ENCODE measurements at regions not wholly inside any gene's neighbourhood (a gene's known extent, or its start where the extent isn't known, plus 50 kb on each side); places are given as distances from the start of the nearest gene placed in this dataset.

DNA sequence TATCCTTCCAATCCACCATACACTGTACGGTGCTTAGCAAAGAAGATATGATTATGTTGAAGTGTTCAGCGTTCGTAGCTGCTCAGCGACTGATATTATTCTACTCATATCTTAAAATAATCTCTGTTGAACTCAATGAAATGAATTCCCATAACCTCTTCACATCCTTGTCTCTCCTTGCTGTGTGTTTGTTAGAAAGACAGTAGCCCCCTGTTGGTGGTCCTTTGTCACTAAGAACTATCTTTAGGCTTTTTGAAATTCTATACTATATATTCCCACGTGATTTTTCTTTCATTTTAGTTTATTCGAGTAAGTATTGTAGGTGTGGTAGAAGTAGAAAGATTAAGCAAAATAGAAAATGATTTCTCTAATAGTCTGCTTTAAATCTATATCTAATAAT, 762.8 kb upstream of the WWC1 start:
- intact Hi-C loops (cut with DNase I; ENCODE audit: low total_unique reads) = no loop called here

DNA sequence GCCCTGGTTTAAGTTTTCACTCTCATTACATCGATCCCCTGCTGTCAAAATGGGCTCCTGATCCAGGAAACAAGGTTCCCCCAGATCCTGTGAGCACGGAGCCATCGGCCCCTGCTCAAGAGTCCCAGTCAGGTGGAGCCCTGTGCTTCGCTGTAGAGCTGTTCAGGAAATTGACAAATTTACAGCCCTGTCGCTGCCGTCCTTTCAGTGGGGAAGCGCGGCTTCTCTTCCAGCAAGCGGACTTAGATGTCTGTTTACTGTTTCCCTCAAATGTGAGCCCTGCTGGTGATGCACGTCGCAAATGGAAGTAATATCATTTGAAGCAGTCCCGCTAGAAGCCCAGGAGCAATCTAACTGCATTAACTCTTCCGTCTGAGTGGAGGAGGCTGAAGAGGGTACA, 760.9 kb upstream of the WWC1 start:
- TF ChIP-seq, protein P1, sequence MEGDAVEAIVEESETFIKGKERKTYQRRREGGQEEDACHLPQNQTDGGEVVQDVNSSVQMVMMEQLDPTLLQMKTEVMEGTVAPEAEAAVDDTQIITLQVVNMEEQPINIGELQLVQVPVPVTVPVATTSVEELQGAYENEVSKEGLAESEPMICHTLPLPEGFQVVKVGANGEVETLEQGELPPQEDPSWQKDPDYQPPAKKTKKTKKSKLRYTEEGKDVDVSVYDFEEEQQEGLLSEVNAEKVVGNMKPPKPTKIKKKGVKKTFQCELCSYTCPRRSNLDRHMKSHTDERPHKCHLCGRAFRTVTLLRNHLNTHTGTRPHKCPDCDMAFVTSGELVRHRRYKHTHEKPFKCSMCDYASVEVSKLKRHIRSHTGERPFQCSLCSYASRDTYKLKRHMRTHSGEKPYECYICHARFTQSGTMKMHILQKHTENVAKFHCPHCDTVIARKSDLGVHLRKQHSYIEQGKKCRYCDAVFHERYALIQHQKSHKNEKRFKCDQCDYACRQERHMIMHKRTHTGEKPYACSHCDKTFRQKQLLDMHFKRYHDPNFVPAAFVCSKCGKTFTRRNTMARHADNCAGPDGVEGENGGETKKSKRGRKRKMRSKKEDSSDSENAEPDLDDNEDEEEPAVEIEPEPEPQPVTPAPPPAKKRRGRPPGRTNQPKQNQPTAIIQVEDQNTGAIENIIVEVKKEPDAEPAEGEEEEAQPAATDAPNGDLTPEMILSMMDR (IDR thresholded peaks at IDR 0.05 in 8 of 11, conservative IDR thresholded peaks at IDR 0.05 in 3 of 11) = no peak
- TF ChIP-seq POLR2AphosphoS5 (IDR thresholded peaks at IDR 0.05) (no peak), POLR2A (IDR thresholded peaks at IDR 0.05) (no peak)
- Histone ChIP-seq H3K4me1 (no peaks in the 10 kb centered on the region), H3K27me3 (replicated peaks in 1 of 7) (no peaks in the 10 kb centered on the region), H3K9me3 (peaks cover 0 to 3% (median 0%) of the 10 kb centered on the region in 8 donors), H3K27ac (no peak overlapping the region), H3K36me3 (no peaks in the 10 kb centered on the region), H3K4me3 (no peak overlapping the region)
- 34 to 45% (median 41%) methylated on average over 13 of the region's 13 CpGs for WGBS, 5 donors
- intact Hi-C loops (cut with DNase I; ENCODE audit: low total_unique reads) = no loop called here
- no peak for DNase-seq

More for the DNA sequence above, 762.8 kb upstream of the WWC1 start:
- Histone ChIP-seq H3K4me1 (no peaks in the 10 kb centered on the region), H3K4me3 (no peak overlapping the region), H3K9me3 (no peaks in the 10 kb centered on the region), H3K27ac (no peak overlapping the region), H3K27me3 (replicated peaks in 1 of 7) (no peaks in the 10 kb centered on the region), H3K36me3 (no peaks in the 10 kb centered on the region)
- DNase-seq = no peak
- TF ChIP-seq POLR2AphosphoS5 (IDR thresholded peaks at IDR 0.05) = no peak
- TF ChIP-seq POLR2A (IDR thresholded peaks at IDR 0.05) = no peak
- TF ChIP-seq, protein P1 (IDR thresholded peaks at IDR 0.05 in 8 of 11, conservative IDR thresholded peaks at IDR 0.05 in 3 of 11) = no peak
- 75 to 81% (median 79%) methylated on average over 6 of the region's 6 CpGs for WGBS, 5 donors

DNA sequence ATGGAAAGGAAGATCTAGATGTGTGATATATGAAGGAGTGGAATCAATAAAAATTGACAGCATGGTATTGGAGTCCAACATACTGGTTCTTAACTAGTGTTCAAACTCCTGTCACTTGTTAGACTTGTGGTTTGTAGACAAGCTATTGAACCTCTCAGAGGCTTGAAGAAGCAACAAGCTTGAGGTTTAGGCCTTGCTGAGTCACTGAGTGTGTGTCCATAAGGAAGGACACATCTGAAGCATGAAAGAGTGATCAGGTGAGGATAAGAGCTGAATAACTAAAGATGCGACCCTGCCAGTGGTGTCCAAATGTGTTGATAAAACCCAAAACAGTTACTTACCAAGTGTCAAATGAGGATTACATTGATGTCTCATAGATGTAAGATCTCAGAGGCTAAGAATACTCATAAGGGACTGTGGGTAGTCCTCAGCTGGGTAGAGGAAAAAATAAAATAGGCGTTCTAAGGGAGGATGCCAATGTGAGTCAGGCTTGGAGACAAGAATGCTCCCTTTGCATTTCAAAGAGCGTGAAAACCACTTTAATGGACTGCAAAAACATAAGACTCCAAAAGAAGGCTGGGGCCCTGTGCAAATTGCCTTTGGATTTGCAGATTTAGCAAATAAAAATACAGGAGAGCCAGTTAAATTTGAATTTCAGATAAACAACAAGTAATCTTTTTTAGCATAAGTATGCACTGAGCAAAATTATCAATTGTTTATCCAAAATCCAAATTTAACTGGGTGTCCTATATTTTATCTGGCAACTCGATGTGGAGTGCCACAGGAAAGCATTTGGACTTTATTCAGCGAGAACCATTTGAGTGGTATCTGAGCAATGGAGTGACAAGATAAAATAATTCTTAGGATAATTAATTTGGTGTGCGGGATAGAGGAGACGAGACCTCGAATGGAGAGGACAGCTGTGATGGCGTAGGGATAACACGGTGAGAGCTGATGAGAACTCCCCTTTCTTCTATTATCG, 757.3 kb upstream of the WWC1 start:
- H3K9me3 ChIP-seq = peaks cover 0 to 6% (median 0%) of the 10 kb centered on the region in 8 donors
- WGBS, 5 donors = 80 to 86% (median 83%) methylated on average over 11 of the region's 11 CpGs
- intact Hi-C loops (cut with DNase I; ENCODE audit: low total_unique reads) = no loop called here
- no peak for DNase-seq
- H3K27ac ChIP-seq = no peak overlapping the region
- no peak for TF ChIP-seq POLR2AphosphoS5 (IDR thresholded peaks at IDR 0.05)
- TF ChIP-seq POLR2A (IDR thresholded peaks at IDR 0.05) = no peak
- TF ChIP-seq, protein P1 (IDR thresholded peaks at IDR 0.05 in 8 of 11, conservative IDR thresholded peaks at IDR 0.05 in 3 of 11) = no peak
- no peaks in the 10 kb centered on the region for H3K36me3 ChIP-seq
- H3K4me1 ChIP-seq = no peaks in the 10 kb centered on the region
- no peaks in the 10 kb centered on the region for H3K27me3 ChIP-seq (replicated peaks in 1 of 7)
- no peak overlapping the region for H3K4me3 ChIP-seq

DNA sequence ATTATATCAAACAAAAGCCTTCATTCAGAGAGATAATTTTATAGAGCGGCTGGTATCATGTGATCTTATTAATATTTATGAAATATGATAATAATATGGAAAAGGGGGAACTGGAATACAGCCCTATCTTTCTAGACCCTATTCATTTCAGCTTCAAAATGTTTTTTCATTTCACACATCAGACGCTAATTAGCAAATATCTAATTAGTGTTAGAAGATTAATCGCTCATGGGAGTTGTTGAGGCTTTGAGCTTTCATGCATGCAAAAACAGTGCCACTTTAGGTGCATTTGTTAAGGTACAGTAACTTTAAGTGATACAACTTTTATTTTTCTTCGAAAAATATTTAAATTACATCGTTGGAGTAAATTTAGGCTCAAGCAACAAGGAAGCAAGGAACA, 751.7 kb upstream of the WWC1 start:
- Histone ChIP-seq H3K36me3 (no peaks in the 10 kb centered on the region), H3K27me3 (replicated peaks in 1 of 7) (no peaks in the 10 kb centered on the region), H3K9me3 (peaks cover 0 to 6% (median 0%) of the 10 kb centered on the region in 8 donors), H3K4me3 (no peak overlapping the region), H3K27ac (no peak overlapping the region), H3K4me1 (no peaks in the 10 kb centered on the region)
- no peak for DNase-seq
- intact Hi-C loops (cut with DNase I; ENCODE audit: low total_unique reads) = no loop called here
- TF ChIP-seq, protein P1 (IDR thresholded peaks at IDR 0.05 in 8 of 11, conservative IDR thresholded peaks at IDR 0.05 in 3 of 11) = no peak
- TF ChIP-seq POLR2A (IDR thresholded peaks at IDR 0.05) = no peak
- WGBS, 5 donors = 84 to 89% (median 87%) methylated on average over 5 of the region's 5 CpGs
